Right ventricle myocardium inferior (tissue), 1 donor: ENCODE measurements at regions not wholly inside any gene's neighbourhood (a gene's known extent, or its start where the extent isn't known, plus 50 kb on each side); places are given as distances from the start of the nearest gene placed in this dataset.
"Not testable (repeated sequence)": the region's sequence is repeated elsewhere in the genome, so short reads cannot be mapped to it uniquely, and the experiment has no call there.

Source experiments
- ATAC-seq: fragments of 200-7000 bp; cut with Tn5 transposase; one replicate; pipeline ENCODE4 v1.9.1; 2020; ENCODE audit warnings: mild to moderate bottlenecking, moderate library complexity
- DNase-seq: peaks from one replicate; pipeline ENCODE4 v3.0.0; 2021; ENCODE audit errors: missing footprints
- intact Hi-C: fragments of 100-400 bp; cut with DNase I; formaldehyde crosslinking; loops from one replicate; pipeline ENCODE4 v1.11.0; 2022
- donor health status: DM: no; HTN: yes; CAD: no; lungs with severe emphysema.

DNA sequence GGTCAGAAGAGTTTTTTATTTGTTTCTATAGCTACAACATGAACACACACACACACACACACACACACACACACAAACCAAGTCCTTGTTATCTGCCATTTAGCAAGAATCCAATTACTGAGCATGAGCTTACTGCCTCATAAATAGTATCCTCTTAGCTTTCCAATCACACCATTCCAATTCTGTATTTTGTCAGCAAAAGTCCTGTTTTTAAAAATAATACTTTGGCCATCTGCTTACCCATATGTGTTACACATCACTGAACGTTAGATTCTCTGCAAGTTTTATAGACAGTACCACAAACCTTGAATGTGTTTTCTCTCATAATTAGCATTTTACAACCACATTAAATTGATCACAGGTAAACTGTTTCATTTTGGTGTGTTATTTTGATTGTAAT lies 1905.4 kb upstream of the FLRT2 start:
- DNase-seq (no peak), ATAC-seq (no peak)
- intact Hi-C loops, result no loop called here

- DNase-seq (no peak), ATAC-seq (no peak)
- intact Hi-C loops, result no loop called here
Observed at GRCh38 chr14:83632375-83632774, 1897.6 kb upstream of the FLRT2 start.

DNA sequence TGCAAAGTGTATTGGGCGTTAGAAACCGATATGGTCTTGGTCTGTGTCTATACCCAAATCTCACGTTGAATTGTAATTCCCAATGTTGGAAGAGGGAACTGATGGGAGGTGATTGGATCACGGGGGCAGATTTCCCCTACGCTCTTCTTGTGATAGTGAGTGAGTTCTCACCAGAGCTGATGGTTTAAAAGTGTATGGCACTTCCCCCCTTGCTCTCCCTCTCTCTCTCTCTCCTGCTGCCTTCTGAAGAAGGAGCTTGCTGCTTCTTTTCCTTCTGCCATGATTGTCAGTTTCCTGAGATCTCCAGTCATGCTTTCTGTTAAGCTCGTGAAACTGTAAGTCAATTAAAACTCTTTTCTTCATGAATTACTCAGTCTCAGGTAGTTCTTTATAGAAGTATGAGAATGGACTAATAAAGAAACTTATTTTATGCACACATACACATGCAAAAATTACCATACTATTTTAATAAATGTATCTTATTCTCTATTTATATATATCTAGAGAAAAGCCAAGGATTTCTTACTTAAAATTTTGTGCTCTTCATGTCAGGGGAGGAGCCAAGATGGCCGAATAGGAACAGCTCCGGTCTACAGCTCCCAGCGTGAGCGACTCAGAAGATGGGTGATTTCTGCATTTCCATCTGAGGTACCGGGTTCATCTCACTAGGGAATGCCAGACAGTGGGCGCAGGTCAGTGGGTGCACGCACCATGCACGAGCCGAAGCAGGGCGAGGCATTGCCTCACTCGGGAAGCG lies 1891.0 kb upstream of the FLRT2 start:
- intact Hi-C loops, result no loop called here
- DNase-seq (no peak), ATAC-seq (no peak)

DNA sequence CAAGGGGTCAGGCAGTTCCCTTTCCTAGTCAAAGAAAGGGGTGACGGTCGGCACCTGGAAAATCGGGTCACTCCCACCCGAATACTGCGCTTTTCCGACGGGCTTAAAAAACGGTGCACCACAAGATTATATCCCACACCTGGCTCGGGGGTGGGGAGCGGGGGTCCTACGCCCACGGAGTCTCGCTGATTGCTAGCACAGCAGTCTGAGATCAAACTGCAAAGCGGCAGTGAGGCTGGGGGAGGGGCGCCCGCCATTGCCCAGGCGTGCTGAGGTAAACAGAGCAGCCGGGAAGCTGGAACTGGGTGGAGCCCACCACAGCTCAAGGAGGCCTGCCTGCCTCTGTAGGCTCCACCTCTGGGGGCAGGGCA lies 1890.5 kb upstream of the FLRT2 start:
- intact Hi-C loops, DNase-seq, ATAC-seq: not testable (repeated sequence)

DNA sequence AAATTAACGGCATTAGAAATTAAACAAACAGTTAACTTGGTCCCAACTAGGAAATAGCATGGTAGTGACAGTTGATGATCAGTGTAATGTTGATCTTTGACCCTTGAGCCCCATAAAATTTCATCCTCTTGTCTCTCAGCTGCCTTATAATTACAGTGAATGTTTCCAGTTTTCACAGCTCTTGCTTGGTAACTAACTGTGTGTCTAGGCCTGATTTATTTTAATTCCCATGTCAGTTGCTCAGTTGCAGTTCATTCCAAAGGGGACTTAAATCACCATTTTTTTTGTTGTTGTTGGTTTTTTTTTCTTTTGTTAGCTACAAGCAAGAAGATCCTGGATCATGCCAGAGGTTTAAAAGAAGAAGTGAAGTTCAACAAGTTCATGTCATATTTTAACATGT lies 1883.7 kb upstream of the FLRT2 start:
- intact Hi-C loops, result no loop called here
- DNase-seq, result no peak
- no peak for ATAC-seq

DNA sequence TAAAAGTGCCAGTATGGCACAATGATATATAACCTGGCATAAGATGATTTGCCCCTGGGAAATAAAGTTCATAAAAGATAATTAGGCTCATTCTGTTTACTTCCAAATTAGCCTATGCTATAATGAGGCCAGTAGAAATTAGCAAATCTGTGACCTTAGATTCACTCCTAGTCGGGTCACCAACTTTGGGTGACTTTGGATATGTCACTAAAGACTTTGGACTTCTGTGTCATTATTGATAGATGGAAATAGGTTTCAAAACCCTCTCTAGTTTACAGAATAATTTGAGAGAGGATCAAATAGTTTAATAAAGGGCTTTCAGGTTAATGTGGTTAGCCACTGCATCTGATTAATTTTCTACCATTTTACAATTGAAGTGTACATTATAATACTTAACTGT lies 1869.3 kb upstream of the FLRT2 start:
- no peak for DNase-seq
- intact Hi-C loops, result no loop called here
- no peak for ATAC-seq

- ATAC-seq (no peak), DNase-seq (no peak)
- intact Hi-C loops, result no loop called here
Observed at GRCh38 chr14:83664389-83664788, 1865.6 kb upstream of the FLRT2 start.

DNA sequence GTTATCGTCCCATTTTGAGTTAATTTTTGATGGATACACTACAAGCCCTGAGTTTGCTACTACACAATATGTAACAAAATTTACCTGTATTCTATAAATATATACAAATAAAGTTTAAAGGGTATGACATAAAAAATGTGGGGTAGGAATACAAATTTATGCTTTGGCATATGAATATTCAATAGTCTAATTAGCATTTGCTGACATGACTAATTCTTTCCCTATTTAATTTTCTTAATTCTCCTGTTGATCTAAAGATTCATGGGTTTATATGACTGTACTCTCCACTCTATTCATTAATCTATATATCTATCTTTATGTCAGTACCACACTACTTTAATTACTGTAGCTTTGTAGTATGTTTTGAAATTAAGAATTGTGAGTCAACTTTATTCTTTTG lies 1840.7 kb upstream of the FLRT2 start:
- intact Hi-C loops, result no loop called here
- no peak for ATAC-seq
- DNase-seq, result no peak

DNA sequence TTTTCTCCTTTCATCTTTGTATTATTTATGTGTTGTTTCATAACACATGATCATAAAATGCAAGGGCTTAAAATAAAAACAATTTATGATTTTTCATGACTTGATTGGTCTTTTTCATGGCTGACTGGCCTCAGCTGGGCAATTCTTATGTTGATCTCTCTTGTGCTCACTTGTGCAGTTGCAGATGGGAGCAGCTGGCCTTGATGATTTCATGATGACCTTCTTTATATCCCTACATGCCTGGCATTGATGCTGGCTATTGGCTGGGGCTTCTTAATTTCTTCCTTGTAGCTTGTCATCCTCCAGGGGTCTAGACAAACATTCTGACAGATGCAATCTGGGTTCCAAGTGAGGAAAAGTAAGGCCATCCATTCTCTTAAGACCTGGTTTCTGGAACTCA lies 1832.8 kb upstream of the FLRT2 start:
- DNase-seq (no peak), ATAC-seq (no peak)
- intact Hi-C loops, result no loop called here

GRCh38 chr14:83702619-83703018 lies 1827.3 kb upstream of the FLRT2 start:
- DNase-seq, result no peak
- intact Hi-C loops, result no loop called here
- ATAC-seq, result no peak

- intact Hi-C loops, result no loop called here
- ATAC-seq (no peak), DNase-seq (no peak)
Observed at GRCh38 chr14:83706231-83706954, 1823.6 kb upstream of the FLRT2 start.

DNA sequence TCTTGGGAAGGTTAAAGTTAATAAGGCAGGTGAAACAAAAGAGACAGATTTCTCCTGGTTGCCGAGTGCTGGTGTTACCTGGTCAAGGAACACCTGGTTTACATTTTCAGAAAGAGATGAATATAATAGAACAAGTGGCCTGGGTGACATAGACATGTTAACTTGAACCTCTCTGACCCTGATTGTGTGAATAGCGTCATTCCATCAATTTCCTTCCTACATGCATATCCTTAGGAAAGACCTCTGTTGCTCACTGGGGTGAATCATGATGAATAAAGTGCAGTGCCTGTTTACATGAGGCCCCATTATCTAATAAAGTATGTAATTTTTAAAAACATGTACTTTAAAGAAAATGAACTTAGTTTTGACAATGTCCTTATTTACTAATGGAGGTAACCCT lies 1822.9 kb upstream of the FLRT2 start:
- DNase-seq (no peak), ATAC-seq (no peak)
- intact Hi-C loops, result no loop called here

DNA sequence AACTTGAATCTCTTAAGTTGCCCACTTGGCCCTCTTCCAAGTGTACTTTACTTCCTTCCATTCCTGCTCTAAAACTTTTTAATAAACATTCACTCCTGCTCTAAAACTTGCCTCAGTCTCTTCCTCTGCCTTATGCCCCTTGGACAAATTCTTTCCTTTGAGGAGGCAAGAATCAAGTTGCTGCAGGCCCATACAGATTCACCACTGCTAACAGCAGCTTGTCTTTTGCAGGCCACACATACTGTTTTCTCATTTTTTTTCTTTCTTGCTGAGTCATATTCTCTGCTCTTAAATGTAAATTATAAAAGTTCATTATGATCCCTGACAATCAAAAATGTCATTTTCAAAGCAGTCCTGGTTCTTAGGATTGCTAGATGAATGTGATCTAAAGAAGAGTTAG lies 1820.8 kb upstream of the FLRT2 start:
- no peak for DNase-seq
- intact Hi-C loops, result no loop called here
- no peak for ATAC-seq

- no peak for ATAC-seq
- intact Hi-C loops, result no loop called here
- DNase-seq, result no peak
Observed at GRCh38 chr14:83711046-83711445, 1818.9 kb upstream of the FLRT2 start.

GRCh38 chr14:83712418-83713129 lies 1817.4 kb upstream of the FLRT2 start:
- intact Hi-C loops, result no loop called here
- DNase-seq (no peak), ATAC-seq (no peak)

GRCh38 chr14:83713732-83714131 lies 1816.2 kb upstream of the FLRT2 start:
- intact Hi-C loops, result no loop called here
- DNase-seq (no peak), ATAC-seq (no peak)

DNA sequence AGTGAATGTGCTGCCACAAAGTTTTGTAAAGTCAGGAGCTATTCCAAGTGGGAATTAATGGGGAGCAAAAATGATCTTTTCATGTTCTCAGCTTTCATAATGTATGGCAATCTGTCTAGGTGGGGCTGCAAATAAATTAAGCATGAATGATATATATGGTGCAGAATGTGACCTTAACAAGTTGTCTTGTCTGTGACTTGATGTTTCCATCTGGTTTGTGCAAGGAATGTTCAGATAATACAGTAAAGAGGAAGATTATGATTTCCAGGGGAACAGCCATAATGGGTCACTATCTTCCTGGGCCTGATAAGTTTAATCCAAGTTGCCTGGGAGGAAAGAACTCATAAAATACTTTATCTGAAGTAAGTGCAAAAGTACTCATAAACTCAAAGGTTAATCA lies 1815.8 kb upstream of the FLRT2 start:
- intact Hi-C loops, result no loop called here
- ATAC-seq, result no peak

GRCh38 chr14:83719435-83719834 lies 1810.5 kb upstream of the FLRT2 start:
- intact Hi-C loops, ATAC-seq: not testable (repeated sequence)
- peak; percentile 62 for DNase-seq

More for the DNA sequence above, 1815.8 kb upstream of the FLRT2 start:
- DNase-seq, result no peak

DNA sequence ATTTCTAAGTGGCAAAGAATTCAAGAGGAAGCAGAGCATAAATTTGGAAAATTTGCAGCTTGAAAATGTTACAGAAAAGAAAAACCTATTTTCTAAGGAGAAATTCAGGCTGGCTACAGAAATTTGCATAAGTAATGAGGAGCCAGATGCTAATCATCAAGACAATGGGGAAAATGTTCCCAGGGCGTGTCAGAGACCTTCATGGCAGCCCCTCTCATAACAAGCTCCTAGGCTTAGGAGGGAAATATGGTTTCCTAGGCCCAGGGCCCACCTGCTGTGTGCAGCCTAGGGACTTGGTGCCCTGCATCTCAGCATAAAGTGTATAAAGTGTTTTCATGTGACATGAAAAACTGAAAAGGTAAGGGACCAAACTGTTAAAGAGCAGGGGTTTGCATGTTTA lies 1796.3 kb upstream of the FLRT2 start:
- intact Hi-C loops, result no loop called here
- no peak for ATAC-seq

DNA sequence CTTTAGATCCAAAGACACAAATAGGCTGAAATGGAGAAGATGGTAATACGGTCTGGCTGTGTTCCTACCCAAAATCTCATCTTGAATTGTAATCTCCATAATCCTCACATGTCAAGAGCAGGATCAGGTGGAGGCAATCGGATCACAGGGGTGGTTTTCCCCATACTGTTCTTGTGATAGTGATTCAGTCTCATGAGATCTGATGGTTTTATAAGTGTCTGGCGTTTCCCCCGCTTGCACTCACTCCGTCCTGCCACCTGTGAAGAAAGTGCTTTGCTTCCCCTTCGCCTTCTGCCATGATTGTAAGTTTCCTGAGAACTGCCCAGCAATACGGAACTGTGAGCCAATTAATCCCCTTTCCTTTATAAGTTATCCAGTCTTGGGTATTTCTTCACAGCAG lies 1795.5 kb upstream of the FLRT2 start:
- ATAC-seq, result no peak
- intact Hi-C loops, result no loop called here
- DNase-seq, result no peak

More for the DNA sequence above, 1796.3 kb upstream of the FLRT2 start:
- DNase-seq, result no peak
